DND-41 (cell line): ENCODE measurements at regions not wholly inside any gene's neighbourhood (a gene's known extent, or its start where the extent isn't known, plus 50 kb on each side); places are given as distances from the start of the nearest gene placed in this dataset.

Source experiments
- ATAC-seq: fragments of 200-7000 bp; cut with Tn5 transposase; 3 replicates; pipeline ENCODE4 v1.9.1; 2021; ENCODE audit warnings: low read depth; ENCODE audit not compliant: insufficient read depth
- DNase-seq: peaks from one replicate; pipeline ENCODE4 v3.0.0-alpha.2; 2020
- H2AFZ ChIP-seq: 2 replicates; pipeline ENCODE4 v1.6.0; 2012; ENCODE audit warnings: low read depth, low read length
- H3K27ac ChIP-seq: 2 replicates; pipeline ENCODE4 v1.5.1; 2012; ENCODE audit warnings: low read length, inconsistent platforms
- H3K27me3 ChIP-seq: fragments of 200-600 bp; sonication (generic); 2 replicates; pipeline ENCODE4 v1.6.0; 2012; ENCODE audit warnings: low read length, mild to moderate bottlenecking, inconsistent platforms; ENCODE audit not compliant: insufficient read depth, poor library complexity
- H3K36me3 ChIP-seq: 2 replicates; pipeline ENCODE4 v1.5.1; 2012; ENCODE audit warnings: low read length, inconsistent platforms; ENCODE audit not compliant: insufficient read depth
- H3K4me1 ChIP-seq: 2 replicates; pipeline ENCODE4 v1.5.1; 2012; ENCODE audit warnings: mild to moderate bottlenecking, low read length; ENCODE audit not compliant: insufficient read depth
- H3K4me2 ChIP-seq: 2 replicates; pipeline ENCODE4 v1.6.0; 2012; ENCODE audit warnings: mild to moderate bottlenecking, moderate library complexity, low read length, inconsistent platforms; ENCODE audit not compliant: insufficient read depth
- H3K4me3 ChIP-seq, 2 experiments: fragments of 200-600 bp in 1 of 2; shearing (Covaris generic) in 1 of 2; 2 replicates each; pipeline ENCODE4 v1.5.1; 2012 to 2016; ENCODE audit warnings: inconsistent platforms in 2 of 2, low read length in 2 of 2, mild to moderate bottlenecking in 2 of 2, low read depth in 1 of 2, moderate library complexity in 1 of 2
- H3K79me2 ChIP-seq: 2 replicates; pipeline ENCODE4 v1.6.0; 2012; ENCODE audit warnings: low read length, inconsistent platforms; ENCODE audit not compliant: insufficient read depth
- H3K9ac ChIP-seq: 2 replicates; pipeline ENCODE4 v1.6.0; 2012; ENCODE audit warnings: low read depth, mild to moderate bottlenecking, inconsistent platforms, low read length, moderate library complexity
- H3K9me3 ChIP-seq: 2 replicates; pipeline ENCODE4 v1.5.1; 2012; ENCODE audit warnings: low read length, moderate library complexity, mild to moderate bottlenecking, inconsistent platforms; ENCODE audit not compliant: insufficient read depth, severe bottlenecking
- H4K20me1 ChIP-seq: 2 replicates; pipeline ENCODE4 v1.6.0; 2012; ENCODE audit warnings: low read length; ENCODE audit not compliant: insufficient read depth
- EZH2 ChIP-seq: IDR thresholded peaks from 3 replicates; pipeline ENCODE4 v1.6.1; 2012; ENCODE audit warnings: borderline replicate concordance, low read depth, mild to moderate bottlenecking, moderate library complexity, low read length, inconsistent platforms; ENCODE audit not compliant: severe bottlenecking
- TF ChIP-seq, protein P1 (sequence below): IDR thresholded peaks from 2 replicates; pipeline ENCODE4 v1.5.1; 2012; ENCODE audit warnings: borderline replicate concordance, low read length, moderate library complexity, mild to moderate bottlenecking; ENCODE audit not compliant: poor library complexity, severe bottlenecking; ENCODE audit errors: extremely low read depth

DNA sequence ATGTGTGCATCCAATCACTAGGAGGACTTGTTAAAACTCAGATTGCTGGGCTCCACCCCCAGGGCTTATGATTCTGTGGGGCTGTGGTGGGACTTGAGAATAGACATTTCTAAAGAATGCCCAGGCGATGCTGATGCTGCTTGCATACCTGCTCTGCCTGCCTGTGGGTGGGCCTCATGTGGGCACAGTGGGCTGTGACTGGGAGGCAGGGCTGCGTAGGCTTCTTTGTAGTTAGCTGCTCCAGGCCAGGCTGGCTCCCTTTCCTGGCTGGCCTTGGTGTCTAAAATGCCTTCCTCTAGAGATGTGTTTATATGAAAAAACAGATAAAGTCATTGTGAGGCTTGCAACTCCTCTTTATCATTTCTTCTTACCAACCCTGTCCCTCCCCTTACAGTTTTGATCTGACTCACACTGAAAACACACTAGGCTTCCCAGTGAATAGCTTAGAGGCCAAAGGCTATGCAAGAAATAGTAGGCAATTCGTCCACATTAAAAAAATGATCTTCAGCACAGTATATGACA lies 495.5 kb upstream of the MAP3K7 start:
- Histone ChIP-seq H3K9me3 (no peaks in the 10 kb centered on the region), H3K79me2 (no peaks in the 10 kb centered on the region), H3K36me3 (no peaks in the 10 kb centered on the region), H3K27me3 (no peaks in the 10 kb centered on the region), H3K27ac (no peak overlapping the region), H3K4me1 (no peaks in the 10 kb centered on the region), H3K9ac (no peak overlapping the region), H3K4me3 (no peak overlapping the region), H2AFZ (no peak overlapping the region), H3K4me2 (no peak overlapping the region), H4K20me1 (no peaks in the 10 kb centered on the region)
- TF ChIP-seq, protein P1, sequence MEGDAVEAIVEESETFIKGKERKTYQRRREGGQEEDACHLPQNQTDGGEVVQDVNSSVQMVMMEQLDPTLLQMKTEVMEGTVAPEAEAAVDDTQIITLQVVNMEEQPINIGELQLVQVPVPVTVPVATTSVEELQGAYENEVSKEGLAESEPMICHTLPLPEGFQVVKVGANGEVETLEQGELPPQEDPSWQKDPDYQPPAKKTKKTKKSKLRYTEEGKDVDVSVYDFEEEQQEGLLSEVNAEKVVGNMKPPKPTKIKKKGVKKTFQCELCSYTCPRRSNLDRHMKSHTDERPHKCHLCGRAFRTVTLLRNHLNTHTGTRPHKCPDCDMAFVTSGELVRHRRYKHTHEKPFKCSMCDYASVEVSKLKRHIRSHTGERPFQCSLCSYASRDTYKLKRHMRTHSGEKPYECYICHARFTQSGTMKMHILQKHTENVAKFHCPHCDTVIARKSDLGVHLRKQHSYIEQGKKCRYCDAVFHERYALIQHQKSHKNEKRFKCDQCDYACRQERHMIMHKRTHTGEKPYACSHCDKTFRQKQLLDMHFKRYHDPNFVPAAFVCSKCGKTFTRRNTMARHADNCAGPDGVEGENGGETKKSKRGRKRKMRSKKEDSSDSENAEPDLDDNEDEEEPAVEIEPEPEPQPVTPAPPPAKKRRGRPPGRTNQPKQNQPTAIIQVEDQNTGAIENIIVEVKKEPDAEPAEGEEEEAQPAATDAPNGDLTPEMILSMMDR: no peak
- TF ChIP-seq EZH2: no peak
- ATAC-seq (no peak), DNase-seq (no peak)

GRCh38 chr6:91081452-91082067 lies 494.7 kb upstream of the MAP3K7 start:
- ATAC-seq (peak; percentile 75), DNase-seq (no peak)
- Histone ChIP-seq H4K20me1 (no peaks in the 10 kb centered on the region), H3K27me3 (no peaks in the 10 kb centered on the region), H3K4me2 (no peak overlapping the region), H3K36me3 (no peaks in the 10 kb centered on the region), H3K9ac (no peak overlapping the region), H3K79me2 (no peaks in the 10 kb centered on the region), H2AFZ (no peak overlapping the region), H3K9me3 (no peaks in the 10 kb centered on the region), H3K27ac (no peak overlapping the region), H3K4me1 (no peaks in the 10 kb centered on the region), H3K4me3 (no peak overlapping the region)
- no peak for TF ChIP-seq EZH2
- TF ChIP-seq, protein P1: peak; percentile 81

DNA sequence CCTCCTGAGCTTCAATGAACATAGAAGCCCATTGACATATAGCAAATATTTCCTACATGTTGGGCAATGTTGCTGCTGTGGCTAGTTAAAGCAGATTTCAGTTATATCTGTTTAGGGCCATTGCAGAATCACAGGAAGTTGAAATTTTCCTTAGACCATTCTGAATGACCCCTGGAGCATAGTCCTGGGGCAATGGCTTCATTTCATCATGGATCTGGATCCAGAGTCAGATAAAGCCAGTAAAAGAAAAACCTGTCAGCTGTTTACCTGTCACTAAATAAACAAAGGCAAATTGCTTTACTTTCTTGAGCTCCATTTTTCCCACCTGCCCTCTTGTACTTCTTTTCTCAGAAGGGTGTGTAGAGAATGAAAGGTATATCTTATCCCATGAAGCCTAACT lies 494.0 kb upstream of the MAP3K7 start:
- Histone ChIP-seq H3K79me2 (no peaks in the 10 kb centered on the region), H2AFZ (no peak overlapping the region), H3K4me2 (no peak overlapping the region), H3K4me3 (no peak overlapping the region), H3K9me3 (no peaks in the 10 kb centered on the region), H3K9ac (no peak overlapping the region), H3K27ac (no peak overlapping the region), H3K36me3 (no peaks in the 10 kb centered on the region), H3K4me1 (no peaks in the 10 kb centered on the region), H4K20me1 (no peaks in the 10 kb centered on the region), H3K27me3 (no peaks in the 10 kb centered on the region)
- DNase-seq (no peak), ATAC-seq (no peak)
- TF ChIP-seq, protein P1: no peak
- no peak for TF ChIP-seq EZH2
